Skeletal muscle cell (primary cell): ENCODE measurements at regions not wholly inside any gene's neighbourhood (a gene's known extent, or its start where the extent isn't known, plus 50 kb on each side); places are given as distances from the start of the nearest gene placed in this dataset.
"Not testable (repeated sequence)": the region's sequence is repeated elsewhere in the genome, so short reads cannot be mapped to it uniquely, and the experiment has no call there.

Experiments used
- DNase-seq: peaks from one replicate; pipeline ENCODE4 v3.0.0-alpha.2; 2010; ENCODE audit warnings: low read depth
- H3K4me3 ChIP-seq: 2 replicates; pipeline ENCODE4 v1.5.1; 2011; ENCODE audit warnings: low read depth, mild to moderate bottlenecking, control low read depth, low read length, moderate library complexity

GRCh38 chr16:61237884-61238485 is 798.3 kb downstream of the CDH8 start:
- no peak for DNase-seq
- no peak overlapping the region for H3K4me3 ChIP-seq

DNA sequence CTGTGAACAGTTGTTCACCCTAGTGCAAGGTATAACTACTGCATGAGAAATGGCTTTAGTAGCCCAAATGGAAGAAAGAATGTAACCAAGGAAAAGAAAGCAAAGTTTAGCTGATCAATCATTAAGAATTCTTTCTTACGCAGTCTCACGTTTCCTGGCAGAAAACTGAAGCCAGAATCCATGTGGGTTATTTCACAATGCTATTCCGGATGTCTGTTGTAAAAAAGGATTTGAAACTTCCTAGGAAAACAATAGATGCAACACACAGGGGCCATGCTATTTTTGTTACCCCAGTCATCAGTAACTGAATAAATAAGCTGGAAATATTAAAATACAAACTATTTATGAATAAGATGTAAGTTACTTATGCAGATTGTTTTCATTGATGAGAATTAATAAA is 802.5 kb downstream of the CDH8 start:
- DNase-seq = no peak
- H3K4me3 ChIP-seq = no peak overlapping the region

GRCh38 chr16:61228371-61228770 is 807.9 kb downstream of the CDH8 start:
- H3K4me3 ChIP-seq = no peak overlapping the region
- no peak for DNase-seq

DNA sequence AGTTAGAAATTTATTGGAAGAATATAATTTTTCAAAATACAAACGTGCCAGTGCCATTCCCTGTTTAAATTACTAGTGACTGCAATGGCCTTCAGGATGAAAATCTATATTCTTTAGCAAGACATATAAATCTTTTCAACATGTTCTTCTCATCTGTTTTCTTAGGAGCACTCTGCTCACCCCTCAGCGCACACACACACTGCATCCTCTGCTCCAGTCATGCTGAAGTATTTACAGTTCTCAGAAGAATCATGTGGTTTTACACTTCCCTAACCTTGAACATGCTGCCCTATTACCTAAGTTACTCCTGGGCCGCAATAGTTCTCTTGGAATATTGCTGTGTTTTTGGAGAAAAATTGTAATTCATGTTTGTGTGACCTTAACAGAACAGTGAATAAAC is 820.6 kb downstream of the CDH8 start:
- no peak overlapping the region for H3K4me3 ChIP-seq
- DNase-seq = no peak

DNA sequence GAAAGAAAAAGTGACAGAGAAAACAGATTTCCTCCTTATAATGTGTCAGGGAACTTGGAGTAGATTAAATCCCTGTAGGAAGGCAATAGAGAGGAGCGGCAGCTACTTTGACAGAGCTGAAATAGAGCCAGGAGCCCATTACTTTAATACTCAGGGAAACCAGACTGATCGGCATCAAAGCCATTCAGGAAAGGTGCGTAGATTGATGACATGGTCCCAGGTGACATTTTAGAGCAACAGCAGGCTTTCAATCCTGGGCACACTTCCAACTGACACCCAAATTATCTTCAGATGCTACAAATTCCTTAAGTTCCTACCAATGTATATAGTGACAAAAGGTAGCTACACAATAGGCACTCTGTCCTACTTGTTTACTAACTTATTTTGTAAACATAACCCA is 821.5 kb downstream of the CDH8 start:
- no peak overlapping the region for H3K4me3 ChIP-seq
- DNase-seq = no peak

GRCh38 chr16:61210076-61210475 is 826.2 kb downstream of the CDH8 start:
- H3K4me3 ChIP-seq = no peak overlapping the region
- no peak for DNase-seq

DNA sequence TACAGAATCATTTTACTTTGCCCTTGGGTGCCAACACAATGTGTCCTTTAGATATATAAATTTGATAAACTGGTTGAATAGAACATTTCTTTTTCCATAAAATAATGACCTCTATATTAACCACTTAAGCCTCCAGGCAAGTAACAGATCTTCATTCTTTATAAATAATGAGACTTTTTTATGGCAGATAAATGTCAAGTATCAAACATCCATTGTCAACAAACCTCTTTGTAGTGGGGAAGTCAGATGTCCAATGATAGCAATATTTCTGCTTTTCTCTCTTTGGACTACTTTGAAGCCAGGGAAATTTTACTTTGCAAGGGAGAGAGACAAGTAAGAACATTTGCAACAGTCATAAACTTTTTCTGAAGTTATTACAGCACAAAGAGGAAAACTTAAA is 841.2 kb downstream of the CDH8 start:
- H3K4me3 ChIP-seq = no peak overlapping the region
- no peak for DNase-seq

- no peak for DNase-seq
- no peak overlapping the region for H3K4me3 ChIP-seq
Observed at GRCh38 chr16:61194573-61194972, 841.7 kb downstream of the CDH8 start.

GRCh38 chr16:61182391-61182790 is 853.8 kb downstream of the CDH8 start:
- no peak for DNase-seq

GRCh38 chr16:61181982-61182381 is 854.3 kb downstream of the CDH8 start:
- H3K4me3 ChIP-seq = no peak overlapping the region

More at GRCh38 chr16:61182391-61182790, 853.8 kb downstream of the CDH8 start:
- no peak overlapping the region for H3K4me3 ChIP-seq

DNA sequence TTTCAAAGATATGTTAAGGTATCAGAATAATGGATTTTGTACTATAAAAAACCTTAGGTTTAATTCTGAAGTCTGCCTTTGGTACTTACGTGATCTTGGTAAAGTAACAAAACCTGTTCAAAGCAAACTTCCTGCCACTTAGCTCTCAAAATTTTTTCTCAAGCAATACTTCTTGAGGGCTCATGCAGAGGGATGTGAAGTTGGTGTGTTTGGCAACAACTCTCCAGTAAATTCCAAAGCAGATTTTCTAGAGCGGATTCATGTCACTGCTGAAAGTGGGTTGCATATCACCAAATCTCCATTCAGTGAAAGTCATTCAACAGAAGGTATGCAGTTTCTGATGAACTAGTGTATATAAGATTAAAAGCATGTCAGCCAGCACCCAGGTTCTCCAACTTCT is 856.7 kb downstream of the CDH8 start:
- no peak for DNase-seq
- no peak overlapping the region for H3K4me3 ChIP-seq

More at GRCh38 chr16:61181982-61182381, 854.3 kb downstream of the CDH8 start:
- DNase-seq = no peak

DNA sequence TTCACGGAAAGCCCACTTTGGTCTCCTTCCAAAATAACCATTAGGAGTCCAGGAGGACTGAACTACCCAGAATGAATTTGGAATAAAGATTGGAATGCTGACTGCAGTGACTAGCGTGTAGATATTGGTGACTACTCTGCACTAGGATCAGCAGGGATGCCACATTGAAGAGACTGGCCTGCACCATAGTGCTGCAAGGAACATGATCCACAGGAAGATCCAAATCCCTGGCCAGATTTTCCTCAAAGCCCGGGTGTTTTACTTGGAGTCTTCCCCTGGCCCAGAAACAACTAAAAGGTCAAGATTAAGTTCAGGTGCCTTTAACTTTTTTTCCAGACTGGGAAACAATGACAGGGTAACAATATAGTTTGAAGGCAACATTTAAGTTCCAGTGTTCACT is 870.4 kb downstream of the CDH8 start:
- H3K4me3 ChIP-seq = no peak overlapping the region
- DNase-seq = no peak

DNA sequence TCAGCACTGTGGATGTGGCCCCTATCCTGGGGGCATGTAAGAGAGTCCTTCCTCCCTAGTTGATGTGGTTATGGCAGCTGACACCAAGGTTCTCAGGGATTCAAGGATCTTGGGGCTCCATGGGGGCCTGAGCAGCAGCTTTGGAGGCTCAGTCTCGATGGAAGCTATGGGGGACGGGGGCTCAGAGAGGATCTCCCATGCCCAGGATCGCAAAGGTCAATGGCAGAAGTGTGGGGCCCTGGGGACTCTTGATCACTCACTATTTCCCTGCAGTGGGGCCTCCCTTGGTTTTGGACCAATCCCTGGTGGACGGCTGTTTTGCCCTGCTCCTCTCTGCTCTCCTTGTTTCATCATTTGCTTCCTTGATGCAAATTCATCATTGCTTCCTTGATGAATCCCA is 885.9 kb downstream of the CDH8 start:
- no peak for DNase-seq
- no peak overlapping the region for H3K4me3 ChIP-seq

DNA sequence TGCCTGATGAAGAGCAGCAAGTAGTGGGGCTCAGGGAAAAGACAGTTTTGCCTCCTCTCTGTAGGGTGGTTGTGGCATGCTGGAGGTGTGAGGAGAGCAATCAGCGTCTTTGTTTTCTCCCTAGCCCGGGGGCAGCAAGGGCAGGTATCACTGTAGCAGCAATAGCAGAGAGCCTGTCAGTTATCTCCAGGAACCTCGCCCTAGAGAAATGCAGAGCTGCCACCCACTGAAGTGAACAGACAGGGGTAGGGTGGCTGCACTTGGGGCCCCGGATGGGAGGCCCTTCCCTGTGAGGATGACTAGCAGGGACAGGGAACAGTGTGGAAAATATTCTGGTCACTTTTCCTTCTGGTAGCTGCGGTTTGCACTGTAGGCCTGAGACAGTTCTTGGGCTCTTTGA is 886.5 kb downstream of the CDH8 start:
- H3K4me3 ChIP-seq = no peak overlapping the region
- no peak for DNase-seq

GRCh38 chr16:61148930-61149329 is 887.3 kb downstream of the CDH8 start:
- no peak for DNase-seq
- H3K4me3 ChIP-seq = no peak overlapping the region

DNA sequence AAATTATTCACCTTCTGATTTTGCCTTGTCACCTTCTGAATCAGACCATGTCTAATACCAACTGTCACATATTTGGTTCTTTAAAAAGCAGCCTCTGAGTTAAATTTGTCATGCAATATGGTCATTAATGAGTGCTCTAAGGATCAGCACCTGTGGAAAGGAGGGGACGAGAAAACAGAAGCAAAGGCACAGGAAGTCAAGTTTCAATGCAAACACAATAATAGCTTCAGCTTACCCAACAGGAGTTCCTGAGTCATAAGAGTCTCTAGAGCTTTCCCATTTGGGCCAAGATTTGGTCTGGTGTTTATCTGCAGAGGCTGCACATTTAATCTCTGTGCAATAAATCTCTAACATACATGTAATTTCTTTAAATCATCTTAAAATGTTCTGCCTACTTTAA is 889.8 kb downstream of the CDH8 start:
- no peak for DNase-seq
- H3K4me3 ChIP-seq = no peak overlapping the region

- H3K4me3 ChIP-seq = no peak overlapping the region
- DNase-seq = no peak
Observed at GRCh38 chr16:61131447-61131846, 904.8 kb downstream of the CDH8 start.

- no peak overlapping the region for H3K4me3 ChIP-seq
- DNase-seq = no peak
Observed at GRCh38 chr16:61128545-61129323, 907.5 kb downstream of the CDH8 start.

DNA sequence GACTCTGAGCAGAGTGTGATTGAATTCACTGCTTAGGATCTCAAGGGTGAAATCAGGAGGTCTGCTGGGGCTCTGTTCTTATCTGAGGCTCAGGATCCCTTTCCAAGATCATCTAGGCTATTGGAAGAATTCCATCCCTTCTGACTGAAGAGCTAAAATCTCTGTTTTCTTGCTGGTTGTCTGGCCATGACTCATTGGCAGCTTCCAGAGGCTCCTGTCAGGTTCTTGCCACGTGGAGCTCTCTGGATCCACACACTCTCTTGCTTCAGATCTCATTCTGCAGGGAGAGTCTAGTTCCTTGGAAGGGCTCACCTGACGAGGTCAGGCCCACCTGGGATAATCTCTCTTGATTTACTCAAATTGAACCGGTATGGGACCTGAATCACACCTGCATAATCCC is 930.7 kb downstream of the CDH8 start:
- no peak for DNase-seq
- no peak overlapping the region for H3K4me3 ChIP-seq

DNA sequence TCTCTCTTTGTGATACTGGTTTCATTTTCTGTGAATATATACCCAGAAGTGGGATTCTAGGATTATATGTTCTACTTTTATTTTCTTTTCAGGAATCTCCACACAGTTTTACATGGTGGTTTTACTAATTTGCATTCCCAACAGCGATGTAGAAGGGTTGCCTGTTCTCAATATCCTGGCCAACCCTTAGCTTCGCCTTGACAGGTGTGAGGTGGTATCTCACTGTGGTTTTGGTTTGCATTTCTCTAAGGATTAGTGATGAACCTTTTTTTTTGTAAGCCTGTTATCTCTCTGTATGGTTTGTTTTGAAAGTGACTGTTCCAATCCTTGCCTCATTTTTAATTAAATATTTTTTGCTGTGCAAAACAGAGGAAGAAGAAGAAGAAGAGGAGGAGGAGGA is 937.7 kb downstream of the CDH8 start:
- no peak for DNase-seq
- H3K4me3 ChIP-seq = no peak overlapping the region

DNA sequence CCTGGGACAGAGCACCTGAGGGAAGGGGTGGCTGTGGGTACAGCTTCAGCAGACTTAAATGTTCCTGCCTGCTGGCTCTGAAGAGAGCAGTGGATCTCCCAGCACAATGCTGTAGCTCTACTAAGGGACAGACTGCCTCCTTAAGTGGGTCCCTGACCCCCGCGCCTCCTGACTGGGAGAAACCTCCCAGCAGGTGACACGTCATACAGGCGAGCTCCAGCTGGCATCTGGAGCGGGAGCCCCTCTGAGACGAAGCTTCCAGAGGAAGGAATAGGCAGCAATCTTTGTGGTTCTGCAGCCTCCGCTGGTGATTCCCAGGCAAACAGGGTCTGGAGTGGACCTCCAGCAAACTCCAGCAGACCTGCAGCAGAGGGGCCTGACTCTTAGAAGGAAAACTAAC is 944.9 kb downstream of the CDH8 start:
- H3K4me3 ChIP-seq, DNase-seq: not testable (repeated sequence)
